CD14-positive monocyte (primary cell): ENCODE measurements at regions not wholly inside any gene's neighbourhood (a gene's known extent, or its start where the extent isn't known, plus 50 kb on each side); places are given as distances from the start of the nearest gene placed in this dataset.
"Not testable (repeated sequence)": the region's sequence is repeated elsewhere in the genome, so short reads cannot be mapped to it uniquely, and the experiment has no call there.

Experiments used
- DNase-seq, 3 donors: peaks; one replicate each; pipeline ENCODE4 v3.0.0-alpha.2; 2011 to 2022
- H2AFZ ChIP-seq: 2 replicates; pipeline ENCODE4 v1.6.0; 2012; ENCODE audit warnings: mild to moderate bottlenecking, low read depth, low read length, inconsistent platforms; ENCODE audit not compliant: insufficient read depth, poor library complexity, severe bottlenecking
- H3K27ac ChIP-seq, 2 donors: 1 replicate in 1 of 2; 2 replicates in 1 of 2; pipeline ENCODE4 v1.5.1; 2012 to 2013; ENCODE audit warnings: low read length in 2 of 2, control low read depth in 1 of 2, inconsistent platforms in 1 of 2, low read depth in 1 of 2, mild to moderate bottlenecking in 1 of 2
- H3K27me3 ChIP-seq, 2 donors: one replicate each; pipeline versions ENCODE4 v1.6.0 to v1.6.1; 2011 to 2013; ENCODE audit warnings: low read length in 2 of 2; ENCODE audit not compliant: control insufficient read depth in 2 of 2, insufficient read depth in 2 of 2
- H3K36me3 ChIP-seq, 2 donors: replicated peaks in 1 of 2; 1 replicate in 1 of 2; 2 replicates in 1 of 2; pipeline versions ENCODE4 v1.5.1 to v1.6.1; 2012 to 2013; ENCODE audit warnings: low read length in 2 of 2, control low read depth in 1 of 2, inconsistent platforms in 1 of 2, mild to moderate bottlenecking in 1 of 2; ENCODE audit not compliant: insufficient read depth in 2 of 2, control insufficient read depth in 1 of 2
- H3K4me1 ChIP-seq, 2 donors: 1 replicate in 1 of 2; 2 replicates in 1 of 2; pipeline versions ENCODE4 v1.5.1 to v1.6.1; 2012 to 2013; ENCODE audit warnings: low read length in 2 of 2, control low read depth in 1 of 2, inconsistent platforms in 1 of 2, mild to moderate bottlenecking in 1 of 2, moderate library complexity in 1 of 2; ENCODE audit not compliant: insufficient read depth in 2 of 2, control insufficient read depth in 1 of 2
- H3K4me2 ChIP-seq: replicated peaks from 2 replicates; pipeline ENCODE3; 2012; ENCODE audit warnings: low read length, moderate library complexity, mild to moderate bottlenecking; ENCODE audit not compliant: poor library complexity, severe bottlenecking; ENCODE audit errors: extremely low read depth
- H3K4me3 ChIP-seq, 3 experiments: fragments of 200-600 bp in 1 of 3; sonication (generic) in 1 of 3; replicated peaks in 1 of 3; 1 replicate in 2 of 3; 2 replicates in 1 of 3; pipeline ENCODE4 v1.5.1; 2011 to 2013; ENCODE audit warnings: low read length in 3 of 3, mild to moderate bottlenecking in 3 of 3, control low read depth in 2 of 3, low read depth in 2 of 3, inconsistent platforms in 1 of 3, moderate library complexity in 1 of 3
- H3K79me2 ChIP-seq: 2 replicates; pipeline ENCODE4 v1.6.0; 2012; ENCODE audit warnings: mild to moderate bottlenecking, control low read depth, inconsistent platforms, low read length, moderate library complexity; ENCODE audit not compliant: insufficient read depth
- H3K9ac ChIP-seq: 2 replicates; pipeline ENCODE4 v1.6.0; 2017; ENCODE audit warnings: low read length, mild to moderate bottlenecking; ENCODE audit not compliant: insufficient read depth, poor library complexity, severe bottlenecking
- H3K9me3 ChIP-seq, 2 donors: replicated peaks in 1 of 2; 1 replicate in 1 of 2; 2 replicates in 1 of 2; pipeline versions ENCODE4 v1.5.1 to v1.6.1; 2012 to 2013; ENCODE audit warnings: low read length in 2 of 2, control low read depth in 1 of 2; ENCODE audit not compliant: control insufficient read depth in 1 of 2, insufficient read depth in 1 of 2
- H4K20me1 ChIP-seq: 2 replicates; pipeline ENCODE4 v1.6.0; 2012; ENCODE audit warnings: mild to moderate bottlenecking, low read length, control low read depth, moderate library complexity; ENCODE audit not compliant: insufficient read depth
- H3K27ac Mint-ChIP-seq, 7 donors: one replicate each; pipeline ENCODE4 v1.8.0; 2020; ENCODE audit warnings: mild to moderate bottlenecking in 7 of 7, mixed read lengths in 7 of 7, moderate library complexity in 6 of 7, inconsistent platforms in 2 of 7
- H3K27me3 Mint-ChIP-seq, 3 donors: one replicate each; pipeline ENCODE4 v1.8.0; 2021 to 2022; ENCODE audit warnings: low read depth in 3 of 3, mild to moderate bottlenecking in 3 of 3, mixed read lengths in 3 of 3, moderate library complexity in 3 of 3, inconsistent platforms in 1 of 3
- H3K36me3 Mint-ChIP-seq, 2 donors: one replicate each; pipeline ENCODE4 v1.8.0; 2020; ENCODE audit warnings: mixed read lengths in 2 of 2, inconsistent platforms in 1 of 2, mild to moderate bottlenecking in 1 of 2
- H3K4me1 Mint-ChIP-seq: one replicate; pipeline ENCODE4 v1.8.0; 2020; ENCODE audit warnings: mild to moderate bottlenecking, mixed read lengths
- H3K4me3 Mint-ChIP-seq, 2 donors: one replicate each; pipeline ENCODE4 v1.8.0; 2020; ENCODE audit warnings: mild to moderate bottlenecking in 2 of 2, mixed read lengths in 2 of 2, moderate library complexity in 1 of 2
- H3K9me3 Mint-ChIP-seq, 7 donors: one replicate each; pipeline ENCODE4 v1.8.0; 2020 to 2022; ENCODE audit warnings: mixed read lengths in 7 of 7, mild to moderate bottlenecking in 6 of 7, moderate library complexity in 6 of 7, inconsistent platforms in 2 of 7
- WGBS: methylation state at CpG from one replicate; pipeline ENCODE4 v1.1.5; 2013; ENCODE audit warnings: missing lambda C conversion rate; ENCODE audit not compliant: insufficient coverage; 5-methylcytosine and 5-hydroxymethylcytosine counted together
- intact Hi-C, 2 donors: fragments of 100-400 bp; cut with micrococcal nuclease; formaldehyde crosslinking; loops; one replicate each; pipeline versions ENCODE4 v1.15.0 to v1.15.1; 2023
- TF ChIP-seq, protein P1 (sequence below): fragments of 200-600 bp; IDR thresholded peaks from one replicate; pipeline ENCODE4 v1.8.0; 2022; ENCODE audit warnings: antibody characterized with exemption, mild to moderate bottlenecking

DNA sequence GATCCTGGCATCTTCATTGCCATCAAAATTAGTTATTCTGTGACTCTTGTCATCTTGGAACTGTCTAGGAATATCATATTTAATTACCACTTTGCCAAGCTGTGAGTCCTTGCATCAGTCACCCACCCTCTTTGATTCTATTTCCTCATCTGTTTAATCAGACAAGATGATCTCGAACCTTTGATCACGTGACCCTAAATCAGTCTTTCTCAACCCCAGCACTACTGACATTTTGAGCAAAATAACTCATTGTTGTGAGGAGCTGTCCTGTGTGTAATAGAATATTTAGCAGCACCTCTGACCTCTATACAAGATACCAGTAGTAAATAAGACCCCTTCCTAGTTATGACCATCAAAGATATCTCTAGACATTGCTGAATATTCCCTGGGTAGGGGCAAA, 343.4 kb upstream of the ARPP21 start:
- no CpG with 5 or more reads among the region's 2 CpGs for WGBS
- TF ChIP-seq, protein P1, sequence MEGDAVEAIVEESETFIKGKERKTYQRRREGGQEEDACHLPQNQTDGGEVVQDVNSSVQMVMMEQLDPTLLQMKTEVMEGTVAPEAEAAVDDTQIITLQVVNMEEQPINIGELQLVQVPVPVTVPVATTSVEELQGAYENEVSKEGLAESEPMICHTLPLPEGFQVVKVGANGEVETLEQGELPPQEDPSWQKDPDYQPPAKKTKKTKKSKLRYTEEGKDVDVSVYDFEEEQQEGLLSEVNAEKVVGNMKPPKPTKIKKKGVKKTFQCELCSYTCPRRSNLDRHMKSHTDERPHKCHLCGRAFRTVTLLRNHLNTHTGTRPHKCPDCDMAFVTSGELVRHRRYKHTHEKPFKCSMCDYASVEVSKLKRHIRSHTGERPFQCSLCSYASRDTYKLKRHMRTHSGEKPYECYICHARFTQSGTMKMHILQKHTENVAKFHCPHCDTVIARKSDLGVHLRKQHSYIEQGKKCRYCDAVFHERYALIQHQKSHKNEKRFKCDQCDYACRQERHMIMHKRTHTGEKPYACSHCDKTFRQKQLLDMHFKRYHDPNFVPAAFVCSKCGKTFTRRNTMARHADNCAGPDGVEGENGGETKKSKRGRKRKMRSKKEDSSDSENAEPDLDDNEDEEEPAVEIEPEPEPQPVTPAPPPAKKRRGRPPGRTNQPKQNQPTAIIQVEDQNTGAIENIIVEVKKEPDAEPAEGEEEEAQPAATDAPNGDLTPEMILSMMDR = no peak
- Histone ChIP-seq H4K20me1 (no peaks in the 10 kb centered on the region), H3K36me3 (no peaks in the 10 kb centered on the region), H3K27me3 (no peaks in the 10 kb centered on the region), H2AFZ (no peak overlapping the region), H3K79me2 (no peaks in the 10 kb centered on the region), H3K9me3 (no peaks in the 10 kb centered on the region), H3K27ac (no peak overlapping the region), H3K4me3 (no peak overlapping the region), H3K4me1 (no peaks in the 10 kb centered on the region), H3K9ac (no peak overlapping the region), H3K4me2 (no peak overlapping the region)
- no peak for DNase-seq
- Mint-ChIP-seq H3K9me3 (peaks cover 0 to 5% (median 3%) of the 10 kb centered on the region in 7 donors), H3K27me3 (peaks cover 0 to 2% (median 0%) of the 10 kb centered on the region in 3 donors), H3K4me3 (no peak overlapping the region), H3K4me1 (no peaks in the 10 kb centered on the region), H3K36me3 (no peaks in the 10 kb centered on the region), H3K27ac (no peak overlapping the region)
- intact Hi-C loops = no loop called here

DNA sequence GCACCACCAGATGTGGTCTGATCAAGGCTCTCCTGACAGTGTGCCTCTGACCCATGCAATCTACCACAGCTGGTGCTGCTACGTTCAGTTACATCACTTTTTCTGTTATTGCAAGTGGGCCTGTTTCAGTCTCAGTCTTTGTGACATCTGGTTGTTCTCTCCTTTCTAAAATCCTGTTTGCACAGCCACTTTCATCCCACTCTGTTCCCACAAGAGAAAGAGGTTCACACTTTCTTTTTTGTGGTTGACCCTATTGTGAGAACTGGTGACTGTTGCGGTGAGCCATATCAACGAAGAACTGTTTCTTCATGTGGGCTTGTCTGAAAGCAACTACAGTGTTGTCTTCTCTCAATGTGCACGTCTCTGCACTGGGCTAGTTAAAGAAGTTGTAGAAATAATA, 342.8 kb upstream of the ARPP21 start:
- Histone ChIP-seq H3K4me1 (no peaks in the 10 kb centered on the region), H3K4me2 (no peak overlapping the region), H3K9me3 (no peaks in the 10 kb centered on the region), H3K27ac (no peak overlapping the region), H3K27me3 (no peaks in the 10 kb centered on the region), H3K4me3 (no peak overlapping the region), H3K9ac (no peak overlapping the region), H2AFZ (no peak overlapping the region), H3K79me2 (no peaks in the 10 kb centered on the region), H3K36me3 (no peaks in the 10 kb centered on the region), H4K20me1 (no peaks in the 10 kb centered on the region)
- no peaks in the 10 kb centered on the region for H3K4me1 Mint-ChIP-seq
- H3K4me3 Mint-ChIP-seq = no peak overlapping the region
- DNase-seq = no peak
- H3K27ac Mint-ChIP-seq = no peak overlapping the region
- TF ChIP-seq, protein P1 = no peak
- H3K27me3 Mint-ChIP-seq = peaks cover 0 to 2% (median 0%) of the 10 kb centered on the region in 3 donors
- peaks cover 0 to 6% (median 3%) of the 10 kb centered on the region in 7 donors for H3K9me3 Mint-ChIP-seq
- 83% methylated on average over 1 of the region's 4 CpGs for WGBS
- intact Hi-C loops = no loop called here
- no peaks in the 10 kb centered on the region for H3K36me3 Mint-ChIP-seq

DNA sequence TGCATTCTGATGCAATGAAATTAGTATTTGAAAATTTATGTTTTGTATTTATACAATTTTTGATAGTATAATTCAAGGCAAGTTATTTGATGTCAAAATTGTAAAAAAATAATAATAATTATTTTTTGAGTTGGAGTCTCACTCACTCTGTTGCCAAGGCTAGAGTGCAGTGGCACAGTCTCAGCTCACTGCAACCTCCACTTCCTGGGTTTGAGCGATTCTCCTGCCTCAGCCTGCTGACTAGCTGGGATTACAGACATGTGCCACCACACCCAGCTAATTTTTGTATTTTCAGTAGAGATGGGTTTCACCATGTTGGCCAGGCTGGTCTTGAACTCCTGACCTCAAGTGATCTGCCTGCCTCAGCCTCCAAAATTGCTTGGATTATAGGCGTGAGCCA, 342.4 kb upstream of the ARPP21 start:
- H3K4me3 Mint-ChIP-seq, H3K9me3 ChIP-seq, H3K4me1 ChIP-seq, H3K4me1 Mint-ChIP-seq, H3K36me3 Mint-ChIP-seq, H3K9me3 Mint-ChIP-seq, H3K4me3 ChIP-seq, DNase-seq, intact Hi-C loops, H3K27me3 ChIP-seq, H3K36me3 ChIP-seq, H3K9ac ChIP-seq, H4K20me1 ChIP-seq, H3K4me2 ChIP-seq, H2AFZ ChIP-seq, H3K27ac Mint-ChIP-seq, H3K79me2 ChIP-seq, H3K27ac ChIP-seq, H3K27me3 Mint-ChIP-seq: not testable (repeated sequence)
- WGBS = no CpG with 5 or more reads among the region's 2 CpGs
